K562 (cell line): ENCODE measurements at regions not wholly inside any gene's neighbourhood (a gene's known extent, or its start where the extent isn't known, plus 50 kb on each side); places are given as distances from the start of the nearest gene placed in this dataset.

Source experiments
- CREM ChIP-seq: IDR thresholded peaks from 2 replicates; pipeline ENCODE4 v1.6.1; 2014; ENCODE audit warnings: antibody characterized with exemption, low read depth
- E2F5 ChIP-seq: sonication (generic); formaldehyde crosslinking; IDR thresholded peaks from 2 replicates; pipeline ENCODE4 v1.8.0; 2022; ENCODE audit warnings: mild to moderate bottlenecking, missing genetic modification reagents
- GTF2E2 ChIP-seq: fragments of 200-800 bp; sonication (Bioruptor generic); IDR thresholded peaks from 2 replicates; pipeline ENCODE4 v1.6.1; 2016; ENCODE audit warnings: missing genetic modification characterization, missing compliant biosample characterization
- HES1 ChIP-seq: fragments of 450-650 bp; IDR thresholded peaks from 2 replicates; pipeline ENCODE4 v1.6.1; 2016; ENCODE audit warnings: low read depth, mild to moderate bottlenecking, moderate library complexity
- STAT5B ChIP-seq: fragments of 250-450 bp; sonication (Bioruptor Pico); IDR thresholded peaks from 2 replicates; pipeline ENCODE4 v1.8.0; 2021; ENCODE audit warnings: mild to moderate bottlenecking, inconsistent platforms
- TCF7 ChIP-seq: sonication (generic); IDR thresholded peaks from 2 replicates; pipeline ENCODE4 v1.6.1; 2016; ENCODE audit warnings: antibody characterized with exemption, borderline replicate concordance
- ZNF197 ChIP-seq: fragments of 200-800 bp; sonication (Bioruptor generic); IDR thresholded peaks from 2 replicates; pipeline ENCODE4 v1.6.1; 2016; ENCODE audit warnings: low read depth, missing genetic modification characterization, missing compliant biosample characterization
- TF ChIP-seq, protein P1 (sequence below): fragments of 450-650 bp; formaldehyde crosslinking; IDR thresholded peaks from 2 replicates; pipeline ENCODE4 v1.4.0; 2020; ENCODE audit warnings: mild to moderate bottlenecking, moderate library complexity
- TF ChIP-seq, protein P2 (sequence below): fragments of 250-450 bp; sonication (Bioruptor Pico); IDR thresholded peaks from 2 replicates; pipeline ENCODE4 v1.8.0; 2022; ENCODE audit warnings: inconsistent platforms, mild to moderate bottlenecking, moderate library complexity, borderline replicate concordance

DNA sequence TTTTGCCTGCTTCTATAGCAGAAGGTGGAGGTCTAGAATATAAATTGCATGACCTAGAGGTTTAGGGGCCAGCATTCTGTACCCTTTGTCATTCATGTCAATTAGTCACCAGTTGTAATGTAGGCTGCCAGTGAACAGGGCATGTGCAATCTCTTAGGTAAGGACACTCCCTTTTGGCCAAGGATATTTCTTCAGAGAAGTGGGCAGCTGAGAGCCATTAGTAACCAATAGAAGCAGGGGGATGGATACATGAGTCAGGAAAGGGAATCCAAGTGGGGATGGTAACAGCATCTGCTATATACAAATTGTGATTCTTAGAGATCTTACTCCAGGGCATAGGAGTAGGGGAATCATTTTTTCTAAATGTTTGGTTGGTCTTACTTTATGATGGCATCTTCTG is 494.2 kb upstream of the JAG1 start (continued):
- TF ChIP-seq, protein P1, sequence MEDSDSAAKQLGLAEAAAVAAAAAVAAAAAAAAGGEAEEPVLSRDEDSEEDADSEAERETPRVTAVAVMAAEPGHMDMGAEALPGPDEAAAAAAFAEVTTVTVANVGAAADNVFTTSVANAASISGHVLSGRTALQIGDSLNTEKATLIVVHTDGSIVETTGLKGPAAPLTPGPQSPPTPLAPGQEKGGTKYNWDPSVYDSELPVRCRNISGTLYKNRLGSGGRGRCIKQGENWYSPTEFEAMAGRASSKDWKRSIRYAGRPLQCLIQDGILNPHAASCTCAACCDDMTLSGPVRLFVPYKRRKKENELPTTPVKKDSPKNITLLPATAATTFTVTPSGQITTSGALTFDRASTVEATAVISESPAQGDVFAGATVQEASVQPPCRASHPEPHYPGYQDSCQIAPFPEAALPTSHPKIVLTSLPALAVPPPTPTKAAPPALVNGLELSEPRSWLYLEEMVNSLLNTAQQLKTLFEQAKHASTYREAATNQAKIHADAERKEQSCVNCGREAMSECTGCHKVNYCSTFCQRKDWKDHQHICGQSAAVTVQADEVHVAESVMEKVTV (CRISPR knock-in tag): no peak
- no peak for TF ChIP-seq TCF7
- TF ChIP-seq GTF2E2 (tag): no peak
- TF ChIP-seq, protein P2, sequence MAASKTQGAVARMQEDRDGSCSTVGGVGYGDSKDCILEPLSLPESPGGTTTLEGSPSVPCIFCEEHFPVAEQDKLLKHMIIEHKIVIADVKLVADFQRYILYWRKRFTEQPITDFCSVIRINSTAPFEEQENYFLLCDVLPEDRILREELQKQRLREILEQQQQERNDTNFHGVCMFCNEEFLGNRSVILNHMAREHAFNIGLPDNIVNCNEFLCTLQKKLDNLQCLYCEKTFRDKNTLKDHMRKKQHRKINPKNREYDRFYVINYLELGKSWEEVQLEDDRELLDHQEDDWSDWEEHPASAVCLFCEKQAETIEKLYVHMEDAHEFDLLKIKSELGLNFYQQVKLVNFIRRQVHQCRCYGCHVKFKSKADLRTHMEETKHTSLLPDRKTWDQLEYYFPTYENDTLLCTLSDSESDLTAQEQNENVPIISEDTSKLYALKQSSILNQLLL: no peak
- no peak for TF ChIP-seq STAT5B
- TF ChIP-seq E2F5: no peak
- TF ChIP-seq HES1: no peak
- no peak for TF ChIP-seq ZNF197
- TF ChIP-seq CREM: no peak
